GM19468 (cell line): ENCODE measurements at regions not wholly inside any gene's neighbourhood (a gene's known extent, or its start where the extent isn't known, plus 50 kb on each side); places are given as distances from the start of the nearest gene placed in this dataset.

Experiments
- ATAC-seq: cut with Tn5 transposase; IDR thresholded peaks from one replicate; pipeline ENCODE4 v1.9.1; 2021; ENCODE audit warnings: mild to moderate bottlenecking, moderate library complexity, moderate number of reproducible peaks; ENCODE audit not compliant: unreplicated experiment; ENCODE audit errors: extremely low read depth

DNA sequence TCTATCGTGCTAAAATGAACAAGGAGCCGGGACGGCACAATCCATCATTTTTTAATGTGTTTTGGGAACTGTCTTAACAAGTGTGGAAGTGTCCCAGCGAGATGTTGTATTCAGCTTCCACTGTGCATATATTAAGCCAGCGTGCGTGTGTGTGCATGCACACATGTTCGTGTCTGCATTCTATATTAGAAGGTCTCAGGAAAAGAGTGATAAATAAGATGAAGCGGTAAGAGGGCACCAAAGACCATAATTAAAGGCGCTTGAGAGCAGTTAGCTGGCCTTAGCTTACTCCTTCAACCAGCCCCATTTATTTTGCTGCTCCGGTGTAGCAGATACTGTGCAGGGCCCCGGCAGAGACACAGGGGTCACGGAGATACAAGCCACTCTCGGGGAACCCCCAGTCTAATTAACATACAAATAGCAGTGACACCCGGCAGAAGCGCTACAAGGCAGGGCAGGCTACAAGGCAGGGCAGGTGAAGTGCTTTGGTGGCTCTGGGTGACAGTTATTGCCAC lies 206.5 kb upstream of the RREB1 start:
- no peak for ATAC-seq

DNA sequence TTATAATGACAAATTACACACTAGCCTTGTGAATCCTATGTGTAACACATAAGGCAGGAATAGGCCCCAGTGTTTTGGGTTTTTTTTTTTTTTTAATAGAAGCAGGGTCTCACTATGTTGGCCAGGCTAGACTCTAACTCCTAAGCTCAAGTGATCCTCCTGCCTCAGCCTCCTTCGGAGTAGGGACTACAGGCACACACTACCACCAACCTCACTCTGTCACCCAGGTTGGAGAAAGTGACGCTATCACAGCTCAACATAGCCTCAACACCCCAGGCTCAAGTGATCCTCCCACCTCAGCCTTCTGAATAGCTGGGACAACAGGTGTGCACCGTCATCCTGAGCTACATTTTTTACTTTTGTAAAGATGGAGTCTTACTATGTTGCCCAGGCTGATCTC lies 205.8 kb upstream of the RREB1 start:
- no peak for ATAC-seq

DNA sequence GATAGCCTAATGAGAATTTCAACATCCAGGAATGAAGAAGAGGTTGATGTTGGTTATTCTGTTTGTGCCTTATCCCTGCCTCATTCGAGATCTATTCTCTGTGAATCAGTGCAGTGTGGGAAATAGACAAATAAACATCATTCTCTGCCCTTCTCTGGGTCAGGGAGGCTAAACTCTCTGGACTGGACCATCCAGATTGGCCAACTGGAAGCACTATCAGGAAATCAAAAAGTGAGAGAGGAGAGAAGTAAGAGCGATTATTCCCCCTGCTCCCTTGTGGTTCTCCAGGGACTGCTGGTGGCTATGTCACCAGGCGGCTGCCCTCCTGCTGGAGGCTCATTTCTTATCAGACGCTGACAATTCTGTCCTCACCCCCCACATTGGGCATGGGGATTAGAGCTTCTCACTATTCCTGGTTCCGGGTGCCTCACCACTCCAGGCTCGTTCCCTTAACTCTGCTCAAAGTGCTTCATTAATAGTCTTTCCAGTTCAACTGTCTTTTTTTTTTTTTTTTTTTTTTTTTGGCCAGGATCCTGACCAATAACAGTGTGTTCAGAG lies 201.7 kb upstream of the RREB1 start:
- ATAC-seq = no peak

DNA sequence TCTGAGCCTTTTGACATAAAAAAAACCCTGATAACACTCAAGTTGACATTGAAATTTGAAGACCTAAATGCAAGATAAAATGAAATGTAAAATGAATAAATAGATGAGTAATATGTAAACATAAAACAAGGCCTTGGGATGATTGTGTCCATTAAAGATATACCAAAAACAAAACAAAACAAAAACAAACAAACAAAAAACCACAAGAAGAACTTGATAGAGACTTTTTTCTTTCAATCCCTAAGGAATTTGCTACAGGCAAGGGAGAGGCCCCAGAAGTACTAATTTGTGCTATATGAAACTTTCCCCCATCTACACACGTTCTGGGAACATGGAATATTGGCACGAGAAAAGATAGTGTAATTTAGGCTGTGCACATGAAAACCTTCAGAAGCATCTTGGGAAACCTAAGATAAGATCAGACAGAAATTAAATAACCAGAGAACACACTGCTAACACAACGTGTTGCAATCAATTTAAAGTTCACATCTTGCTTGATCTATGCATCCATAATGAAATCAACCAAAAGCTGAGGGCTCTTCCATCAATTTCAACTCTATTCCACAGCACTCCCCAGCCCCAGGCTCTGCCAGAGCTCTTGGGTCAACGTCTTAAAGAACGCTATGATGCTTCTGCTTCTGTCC lies 201.1 kb upstream of the RREB1 start:
- no peak for ATAC-seq

DNA sequence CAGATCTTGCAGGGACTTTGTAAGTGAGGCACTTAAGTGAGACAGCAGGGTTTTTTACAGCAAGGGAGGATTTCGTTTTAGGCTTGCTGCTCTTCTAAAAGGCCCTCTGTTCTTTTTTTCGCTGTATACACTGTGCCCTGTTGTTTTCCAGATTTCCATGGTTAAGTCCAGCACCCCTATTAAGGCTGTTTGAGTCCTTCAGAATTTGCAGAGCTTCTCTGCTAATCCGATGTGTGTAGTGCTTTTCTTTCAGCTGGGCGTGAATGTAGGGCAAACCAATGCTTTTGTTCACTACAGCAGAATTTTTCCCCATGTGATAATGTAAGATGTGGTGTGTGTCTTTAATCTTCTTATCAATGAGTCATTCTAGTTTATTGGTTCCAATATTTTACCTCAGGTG lies 200.5 kb upstream of the RREB1 start:
- no peak for ATAC-seq

DNA sequence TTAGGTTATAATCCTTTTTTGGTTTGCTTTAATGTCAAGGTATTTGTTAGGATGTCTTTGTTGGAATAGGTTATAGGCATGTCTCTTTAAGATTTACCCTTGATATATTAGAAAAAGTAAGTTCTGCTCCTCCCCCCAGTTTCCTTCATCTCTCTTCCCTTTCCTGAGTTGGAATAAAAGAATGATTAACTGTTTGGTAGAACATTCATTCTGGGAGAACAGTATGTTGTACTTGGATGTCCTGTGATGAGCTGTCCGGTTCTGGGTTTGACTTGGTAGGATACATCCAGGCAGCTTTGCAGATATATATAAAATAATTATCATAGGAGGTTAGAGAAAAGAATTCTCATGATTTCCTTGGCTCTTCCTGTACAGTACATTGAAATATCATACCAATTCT lies 199.6 kb upstream of the RREB1 start:
- ATAC-seq = no peak

DNA sequence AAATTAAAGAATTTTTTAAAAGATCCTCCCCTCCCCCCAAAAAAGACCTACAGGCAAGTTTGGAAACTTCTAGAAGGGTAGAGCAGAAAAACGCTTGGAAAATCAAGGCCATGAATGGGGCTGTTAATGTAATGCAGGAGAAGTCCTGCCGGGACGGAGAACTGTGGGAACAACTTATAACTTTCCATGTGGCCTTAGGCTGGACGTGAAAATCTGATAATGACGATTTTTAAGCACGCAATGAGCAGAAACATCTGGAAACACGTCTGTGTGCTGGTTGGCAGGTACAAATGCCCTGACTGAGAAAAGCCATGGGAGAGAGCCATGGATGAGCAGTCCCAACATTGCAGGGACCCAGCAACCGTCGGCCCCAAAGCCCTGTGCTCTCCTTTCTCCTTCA lies 198.7 kb upstream of the RREB1 start:
- no peak for ATAC-seq

DNA sequence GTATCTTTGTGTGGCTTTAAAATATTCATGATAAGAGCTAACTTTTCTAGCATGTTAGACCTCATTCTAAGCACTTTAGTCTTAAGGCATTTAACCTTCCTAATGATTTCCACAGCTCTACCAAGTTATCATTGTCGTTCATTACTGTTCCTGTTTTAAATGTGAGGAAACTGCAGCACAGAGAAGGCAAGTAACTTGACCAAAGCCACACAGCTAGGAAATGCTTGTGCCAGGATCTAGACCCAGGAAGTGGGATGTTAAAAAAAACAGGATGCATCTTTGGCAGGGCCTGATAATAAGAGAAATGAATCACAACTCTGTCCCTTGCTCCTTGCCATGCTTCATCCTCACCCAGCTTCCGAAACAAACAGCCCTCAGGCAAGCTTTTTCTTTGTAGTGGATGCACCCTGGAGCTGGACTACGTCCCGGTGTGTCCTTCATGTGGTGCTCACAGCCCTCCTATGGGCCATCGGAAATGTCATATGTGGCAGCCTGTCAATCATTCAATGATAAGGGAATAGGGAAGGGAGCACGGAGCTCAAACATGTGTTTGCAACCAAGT lies 196.9 kb upstream of the RREB1 start:
- ATAC-seq = no peak

DNA sequence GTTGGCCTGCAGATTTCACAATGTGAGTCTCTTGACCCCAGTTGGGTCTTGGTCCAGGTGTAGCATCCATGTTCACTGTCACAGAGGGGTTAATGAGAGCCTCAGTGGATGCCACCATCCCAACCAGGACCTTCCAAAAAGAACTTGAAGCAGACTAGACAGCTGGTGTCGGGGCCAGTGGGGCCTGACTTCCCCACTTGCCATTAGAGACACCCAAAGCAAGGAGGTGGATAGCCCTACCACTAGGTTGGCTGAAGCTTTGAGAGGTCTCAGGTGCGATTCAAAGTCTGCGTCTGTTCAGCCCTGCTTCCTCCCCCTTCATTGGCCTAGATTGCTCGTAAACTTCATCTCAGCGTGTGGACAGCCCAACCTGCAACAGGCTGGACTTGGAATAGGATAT lies 196.4 kb upstream of the RREB1 start:
- no peak for ATAC-seq

DNA sequence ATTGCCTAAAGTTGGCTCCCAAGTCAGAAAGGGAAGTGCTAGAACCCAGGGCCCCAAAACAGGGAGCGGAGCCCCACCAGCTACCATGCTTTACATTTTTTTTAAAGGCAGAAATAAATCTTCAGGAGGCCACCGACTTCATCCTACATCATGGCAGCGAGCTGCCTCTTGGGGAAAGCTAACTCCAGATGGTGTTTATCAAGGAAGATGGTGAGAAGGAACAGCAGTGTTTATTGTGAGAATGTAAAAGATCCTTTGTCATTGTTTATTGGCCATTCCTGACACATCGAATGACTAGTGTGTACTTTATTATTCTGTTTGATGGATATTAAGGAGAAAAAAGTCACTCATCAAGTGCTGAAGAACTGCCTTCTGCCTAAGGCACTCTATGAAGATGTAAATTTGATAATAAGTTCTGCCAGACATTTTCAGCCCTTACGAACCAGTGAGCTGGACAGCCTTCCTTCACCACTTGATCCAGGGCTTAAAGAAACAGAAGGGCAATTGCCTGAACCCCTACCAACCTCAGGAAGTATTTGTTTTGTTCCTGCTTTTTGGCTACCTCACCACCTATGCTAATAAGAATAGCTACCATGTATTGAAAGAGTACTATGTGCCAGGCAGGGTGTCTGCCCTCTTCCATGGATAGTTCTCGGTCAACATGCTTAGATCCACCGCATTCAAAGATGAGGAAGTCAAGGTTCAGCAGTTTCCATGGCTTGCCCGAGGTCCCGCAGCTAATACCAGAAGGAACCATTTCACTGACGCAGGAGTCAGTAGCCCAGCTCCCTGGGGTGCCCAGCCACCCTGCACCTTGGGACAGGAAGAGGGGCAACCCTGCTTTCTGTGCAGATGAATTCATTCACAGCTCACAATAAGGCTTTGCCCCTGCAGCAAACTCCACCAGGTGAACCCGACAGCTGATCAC lies 194.7 kb upstream of the RREB1 start:
- no peak for ATAC-seq

DNA sequence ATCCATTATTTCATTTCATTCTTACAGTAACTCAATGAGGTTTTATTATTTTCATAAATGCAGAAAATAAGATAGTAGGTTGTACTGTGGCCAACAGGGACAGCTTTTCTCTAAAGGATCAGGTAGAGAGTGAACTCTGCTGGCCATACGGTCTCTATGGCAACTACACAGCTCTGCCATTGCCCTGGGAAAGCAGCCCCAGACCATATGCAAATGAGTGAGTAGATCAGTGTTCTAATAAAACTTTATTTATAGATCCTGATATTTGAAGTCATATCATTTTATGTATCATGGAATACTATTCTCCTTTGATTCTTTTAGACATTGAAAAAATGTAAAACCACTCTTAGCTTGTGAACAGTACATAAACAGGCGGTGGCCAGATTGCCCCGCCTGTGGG lies 192.5 kb upstream of the RREB1 start:
- no peak for ATAC-seq

DNA sequence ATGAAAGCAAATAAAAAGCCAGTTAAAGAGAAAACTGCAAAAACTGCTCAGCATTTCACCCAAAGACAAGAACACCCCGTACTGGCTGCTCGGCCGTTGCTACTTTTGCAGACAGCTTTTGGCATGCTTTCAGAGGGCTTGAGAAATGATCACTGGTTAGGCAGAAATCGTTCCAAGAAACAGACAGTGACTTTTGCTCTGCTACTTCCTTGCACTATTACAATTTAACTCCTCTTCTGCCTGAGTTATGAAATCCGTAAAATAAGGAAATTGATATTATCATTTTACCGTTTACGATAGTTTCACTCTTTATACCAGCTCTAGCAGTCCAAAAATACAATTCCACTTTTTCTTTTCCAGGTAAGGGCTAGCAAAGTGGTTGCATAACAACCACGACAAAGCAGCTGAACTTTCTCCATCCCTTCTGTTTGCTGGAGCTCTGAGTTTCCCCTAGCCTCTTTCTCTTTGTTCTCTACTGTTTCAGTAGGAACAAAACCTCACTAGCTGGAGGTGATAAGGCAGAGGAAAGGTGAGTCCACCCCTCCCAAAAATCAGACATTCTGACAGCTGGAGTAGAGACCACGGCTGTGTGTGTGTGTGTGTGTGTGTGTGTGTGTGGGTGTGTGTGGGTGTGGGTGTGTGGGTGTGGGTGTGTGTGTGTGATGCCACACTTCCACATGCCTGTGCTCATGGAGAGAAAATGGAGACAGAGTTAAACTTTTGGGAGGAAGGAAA lies 191.8 kb upstream of the RREB1 start:
- ATAC-seq = no peak

DNA sequence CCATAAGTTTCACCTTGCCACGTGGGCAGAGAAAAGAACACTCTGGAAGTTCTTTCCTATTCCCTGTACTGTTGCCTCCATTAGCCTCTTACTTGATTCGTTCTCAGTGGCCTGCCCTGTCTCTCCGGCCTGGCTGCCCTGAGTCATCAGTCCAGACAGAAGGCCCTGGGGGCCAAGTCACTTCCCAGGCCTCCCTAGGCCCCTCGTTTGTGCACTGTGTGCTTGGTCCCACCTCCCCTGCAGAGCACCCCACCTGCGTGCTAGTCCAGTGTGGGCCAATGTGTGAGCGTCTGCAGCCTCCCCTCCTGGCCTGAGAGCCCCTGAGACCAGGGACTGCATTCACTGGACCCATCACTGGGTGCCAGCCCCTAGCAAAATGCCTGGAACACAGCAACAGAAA lies 191.2 kb upstream of the RREB1 start:
- ATAC-seq = no peak

DNA sequence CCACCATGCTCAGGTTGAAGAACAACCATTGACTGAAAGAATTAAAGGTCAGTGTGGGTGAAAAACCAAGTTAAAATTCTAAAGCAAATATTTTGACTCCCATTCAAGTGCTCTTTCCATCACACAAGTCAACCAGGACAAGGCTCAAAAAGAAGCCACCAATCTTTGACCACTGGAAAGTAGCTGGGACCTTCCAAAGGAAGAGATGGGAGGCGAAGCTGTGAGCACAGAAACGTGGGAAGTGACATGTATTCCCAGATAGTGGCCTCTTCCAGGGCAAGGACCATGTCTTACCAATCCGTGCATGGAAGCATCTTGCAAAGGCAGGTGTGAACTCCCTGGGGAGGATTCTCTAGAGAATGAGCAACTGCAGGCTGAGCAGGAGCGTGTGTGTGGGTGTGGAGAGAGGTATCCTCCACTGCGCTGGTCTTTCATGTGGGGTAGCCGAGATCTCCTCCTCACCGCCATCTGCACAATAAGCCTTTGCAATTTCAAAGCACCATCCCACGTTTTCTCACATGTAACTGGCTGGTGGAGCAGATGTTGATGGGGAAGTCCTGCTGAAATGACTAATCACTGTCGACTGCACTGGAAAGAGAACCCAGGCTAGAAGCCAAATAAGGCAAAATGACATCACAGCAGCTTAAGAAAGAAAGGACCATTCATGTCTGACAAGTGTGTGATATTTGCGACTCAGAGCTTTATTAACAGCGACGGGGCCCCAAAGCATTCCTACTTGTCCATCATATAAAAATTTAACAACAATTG lies 189.4 kb upstream of the RREB1 start:
- no peak for ATAC-seq

DNA sequence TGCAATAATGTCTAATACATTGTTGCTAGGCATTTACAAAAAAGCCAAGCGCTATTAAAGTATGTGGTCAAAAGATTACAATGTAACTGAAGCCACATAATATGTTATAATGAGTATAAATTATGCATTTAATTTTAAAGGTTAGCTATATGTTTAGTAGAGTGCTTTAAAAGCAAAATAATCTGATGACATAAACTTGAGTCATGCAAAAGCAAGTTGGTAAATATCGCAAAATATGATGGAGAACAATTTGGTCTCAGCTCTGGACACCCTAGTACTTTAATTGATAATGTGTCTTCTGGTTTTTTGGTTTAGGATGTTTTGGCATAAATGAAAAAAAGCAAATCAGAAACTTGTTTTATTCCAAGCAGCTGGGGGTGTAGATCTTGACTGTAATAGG lies 188.6 kb upstream of the RREB1 start:
- ATAC-seq = no peak

DNA sequence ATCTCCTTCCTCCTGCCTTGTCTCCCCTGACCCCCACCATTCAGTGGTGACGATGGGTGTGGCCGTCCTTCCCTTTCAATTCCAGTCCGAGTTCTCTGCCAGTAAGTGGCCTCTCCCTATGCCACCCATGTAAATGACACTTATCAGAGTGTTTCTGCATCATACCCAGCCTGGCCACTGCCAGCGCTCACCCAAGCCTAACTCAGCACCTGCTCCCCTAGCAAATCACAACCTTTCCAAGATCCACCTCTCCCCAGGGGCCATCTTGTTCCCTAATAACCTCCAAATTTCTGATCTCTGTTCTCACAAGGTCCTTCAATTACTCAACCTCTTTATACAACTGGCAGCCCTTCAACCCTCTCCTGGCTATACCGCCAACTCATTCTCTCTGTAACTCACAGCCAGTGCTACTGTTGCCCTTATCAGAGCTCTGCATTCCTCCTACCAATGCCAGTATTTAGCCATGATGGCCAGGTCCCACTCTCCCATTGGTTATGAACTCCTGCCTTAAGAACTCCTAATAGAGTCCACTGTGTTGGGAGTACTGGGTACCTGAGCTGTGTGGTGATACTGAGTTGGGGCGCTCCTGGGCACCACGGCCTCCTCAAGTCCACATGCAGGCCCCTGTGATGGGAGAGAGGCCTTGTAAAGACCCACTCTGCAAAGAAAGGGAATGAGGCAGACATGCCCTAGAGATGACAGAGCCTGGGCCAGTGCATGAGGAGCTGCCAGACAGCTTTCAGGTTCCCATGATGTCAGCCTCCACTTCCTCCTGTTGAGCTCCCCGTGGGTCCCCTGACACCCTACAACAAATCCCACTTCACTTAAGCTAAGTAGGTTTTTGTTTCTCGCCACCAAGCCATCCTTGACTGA lies 187.4 kb upstream of the RREB1 start:
- ATAC-seq = no peak

DNA sequence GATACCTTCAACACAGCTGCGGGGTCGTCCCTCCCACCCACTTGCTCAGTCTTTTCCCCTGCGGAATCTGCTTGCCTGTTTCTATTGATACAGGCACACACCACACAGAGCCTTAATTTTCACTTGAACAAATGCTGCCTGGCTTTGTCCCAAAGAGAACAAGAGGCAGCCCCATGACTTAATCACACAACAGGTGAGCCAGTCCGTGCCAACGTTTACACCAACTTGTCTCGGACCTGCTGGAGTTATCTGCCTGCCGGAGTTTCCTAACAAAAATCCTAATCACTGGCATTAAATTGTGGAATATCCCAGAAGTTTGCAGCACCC lies 186.8 kb upstream of the RREB1 start:
- ATAC-seq = no peak

DNA sequence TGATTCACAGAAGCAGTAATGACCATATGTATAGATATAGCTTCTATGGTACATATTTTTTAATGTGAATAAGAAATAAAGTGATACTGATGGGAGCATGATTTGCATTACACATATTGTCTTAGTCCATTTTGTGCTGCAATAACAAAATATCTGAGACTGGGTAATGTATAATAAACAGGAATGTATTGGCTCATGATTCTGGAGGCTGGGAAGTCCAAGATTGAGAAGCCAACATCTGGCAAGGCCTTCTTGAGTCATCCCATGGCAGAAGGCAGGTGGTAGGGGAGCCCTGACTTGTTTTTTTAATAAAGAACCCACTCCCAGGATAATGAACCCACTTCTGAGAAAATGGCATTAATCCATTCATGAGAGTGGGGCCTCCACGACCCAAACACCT lies 185.6 kb upstream of the RREB1 start:
- no peak for ATAC-seq

DNA sequence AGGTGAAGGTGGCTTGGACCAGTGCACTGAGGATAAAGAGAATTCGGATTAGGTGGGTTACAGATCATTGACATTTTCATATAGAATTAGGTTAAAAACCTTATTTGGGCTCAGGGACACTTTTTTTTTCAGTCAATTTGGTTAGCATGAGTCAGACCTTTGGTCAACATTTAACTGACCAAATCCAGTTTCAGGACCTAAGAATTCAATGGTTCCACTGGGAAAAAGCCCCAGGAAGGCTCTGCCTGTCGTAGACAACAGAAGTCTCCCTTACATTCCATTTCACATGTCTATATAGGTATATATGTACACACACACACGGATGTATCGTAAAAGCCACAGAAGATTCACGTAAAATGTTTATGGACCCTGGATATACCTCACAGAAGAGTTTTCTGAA lies 184.2 kb upstream of the RREB1 start:
- ATAC-seq = no peak
